ENCODE measurements at regions not wholly inside any gene's neighbourhood (a gene's known extent, or its start where the extent isn't known, plus 50 kb on each side); places are given as distances from the start of the nearest gene placed in this dataset.
"Not testable (repeated sequence)": the region's sequence is repeated elsewhere in the genome, so short reads cannot be mapped to it uniquely, and the experiment has no call there.

GRCh38 chr5:28961816-28962215 is 1923.4 kb upstream of the CDH9 start:
- H3K4me3 ChIP-seq (ENCODE audit: low read depth in 1 of 2, low read length in 2 of 2), result no peak overlapping the region
- H3K27ac ChIP-seq (ENCODE audit: low read length), result no peak overlapping the region
- no peaks in the 10 kb centered on the region for H3K36me3 ChIP-seq (ENCODE audit: control insufficient read depth in 1 of 2, insufficient read depth in 2 of 2, low read length in 2 of 2)
- H3K9me3 ChIP-seq (ENCODE audit: control insufficient read depth in 1 of 2, low read length in 2 of 2), result no peaks in the 10 kb centered on the region
- H3K27me3 ChIP-seq (ENCODE audit: low read depth, low read length), result no peaks in the 10 kb centered on the region
- no peaks in the 10 kb centered on the region for H3K4me1 ChIP-seq (ENCODE audit: control insufficient read depth in 1 of 2, insufficient read depth in 2 of 2, low read length in 2 of 2)

GRCh38 chr5:28958581-28958980 is 1920.2 kb upstream of the CDH9 start:
- Histone ChIP-seq H3K27me3 (ENCODE audit: low read depth, low read length) (no peaks in the 10 kb centered on the region), H3K4me1 (ENCODE audit: control insufficient read depth in 1 of 2, insufficient read depth in 2 of 2, low read length in 2 of 2) (no peaks in the 10 kb centered on the region), H3K9me3 (ENCODE audit: control insufficient read depth in 1 of 2, low read length in 2 of 2) (no peaks in the 10 kb centered on the region), H3K36me3 (ENCODE audit: control insufficient read depth in 1 of 2, insufficient read depth in 2 of 2, low read length in 2 of 2) (no peaks in the 10 kb centered on the region), H3K27ac (ENCODE audit: low read length) (no peak overlapping the region), H3K4me3 (ENCODE audit: low read depth in 1 of 2, low read length in 2 of 2) (no peak overlapping the region)

- H3K36me3 ChIP-seq (ENCODE audit: control insufficient read depth in 1 of 2, insufficient read depth in 2 of 2, low read length in 2 of 2), result no peaks in the 10 kb centered on the region
- no peak overlapping the region for H3K4me3 ChIP-seq (ENCODE audit: low read depth in 1 of 2, low read length in 2 of 2)
- no peaks in the 10 kb centered on the region for H3K27me3 ChIP-seq (ENCODE audit: low read depth, low read length)
- no peak overlapping the region for H3K27ac ChIP-seq (ENCODE audit: low read length)
- no peaks in the 10 kb centered on the region for H3K9me3 ChIP-seq (ENCODE audit: control insufficient read depth in 1 of 2, low read length in 2 of 2)
- no peaks in the 10 kb centered on the region for H3K4me1 ChIP-seq (ENCODE audit: control insufficient read depth in 1 of 2, insufficient read depth in 2 of 2, low read length in 2 of 2)
These were observed 1919.1 kb upstream of the CDH9 start for GRCh38 chr5:28957450-28957849.

GRCh38 chr5:28954074-28954473 is 1915.7 kb upstream of the CDH9 start:
- Histone ChIP-seq H3K9me3 (ENCODE audit: control insufficient read depth in 1 of 2, low read length in 2 of 2) (no peaks in the 10 kb centered on the region), H3K27ac (ENCODE audit: low read length) (no peak overlapping the region), H3K4me1 (ENCODE audit: control insufficient read depth in 1 of 2, insufficient read depth in 2 of 2, low read length in 2 of 2) (no peaks in the 10 kb centered on the region), H3K36me3 (ENCODE audit: control insufficient read depth in 1 of 2, insufficient read depth in 2 of 2, low read length in 2 of 2) (no peaks in the 10 kb centered on the region), H3K27me3 (ENCODE audit: low read depth, low read length) (no peaks in the 10 kb centered on the region), H3K4me3 (ENCODE audit: low read depth in 1 of 2, low read length in 2 of 2) (no peak overlapping the region)

GRCh38 chr5:28947865-28948264 is 1909.5 kb upstream of the CDH9 start:
- no peak overlapping the region for H3K27ac ChIP-seq (ENCODE audit: low read length)
- no peak overlapping the region for H3K4me3 ChIP-seq (ENCODE audit: low read depth in 1 of 2, low read length in 2 of 2)
- H3K36me3 ChIP-seq (ENCODE audit: control insufficient read depth in 1 of 2, insufficient read depth in 2 of 2, low read length in 2 of 2), result no peaks in the 10 kb centered on the region
- H3K9me3 ChIP-seq (ENCODE audit: control insufficient read depth in 1 of 2, low read length in 2 of 2), result no peaks in the 10 kb centered on the region
- no peaks in the 10 kb centered on the region for H3K27me3 ChIP-seq (ENCODE audit: low read depth, low read length)
- H3K4me1 ChIP-seq (ENCODE audit: control insufficient read depth in 1 of 2, insufficient read depth in 2 of 2, low read length in 2 of 2), result no peaks in the 10 kb centered on the region

GRCh38 chr5:28945859-28946258 is 1907.5 kb upstream of the CDH9 start:
- Histone ChIP-seq H3K4me3 (ENCODE audit: low read depth in 1 of 2, low read length in 2 of 2) (no peak overlapping the region), H3K9me3 (ENCODE audit: control insufficient read depth in 1 of 2, low read length in 2 of 2) (no peaks in the 10 kb centered on the region), H3K27ac (ENCODE audit: low read length) (no peak overlapping the region), H3K36me3 (ENCODE audit: control insufficient read depth in 1 of 2, insufficient read depth in 2 of 2, low read length in 2 of 2) (no peaks in the 10 kb centered on the region), H3K4me1 (ENCODE audit: control insufficient read depth in 1 of 2, insufficient read depth in 2 of 2, low read length in 2 of 2) (no peaks in the 10 kb centered on the region), H3K27me3 (ENCODE audit: low read depth, low read length) (no peaks in the 10 kb centered on the region)

GRCh38 chr5:28929366-28929765 is 1891.0 kb upstream of the CDH9 start:
- H3K27me3 ChIP-seq (ENCODE audit: low read depth, low read length); H3K9me3 ChIP-seq (ENCODE audit: control insufficient read depth in 1 of 2, low read length in 2 of 2); H3K27ac ChIP-seq (ENCODE audit: low read length); H3K36me3 ChIP-seq (ENCODE audit: control insufficient read depth in 1 of 2, insufficient read depth in 2 of 2, low read length in 2 of 2); H3K4me3 ChIP-seq (ENCODE audit: low read depth in 1 of 2, low read length in 2 of 2); H3K4me1 ChIP-seq (ENCODE audit: control insufficient read depth in 1 of 2, insufficient read depth in 2 of 2, low read length in 2 of 2): not testable (repeated sequence)

- H3K9me3 ChIP-seq (ENCODE audit: control insufficient read depth in 1 of 2, low read length in 2 of 2); H3K36me3 ChIP-seq (ENCODE audit: control insufficient read depth in 1 of 2, insufficient read depth in 2 of 2, low read length in 2 of 2); H3K4me1 ChIP-seq (ENCODE audit: control insufficient read depth in 1 of 2, insufficient read depth in 2 of 2, low read length in 2 of 2); H3K27ac ChIP-seq (ENCODE audit: low read length); H3K4me3 ChIP-seq (ENCODE audit: low read depth in 1 of 2, low read length in 2 of 2); H3K27me3 ChIP-seq (ENCODE audit: low read depth, low read length): not testable (repeated sequence)
These were observed 1890.0 kb upstream of the CDH9 start for GRCh38 chr5:28928327-28928790.

- no peaks in the 10 kb centered on the region for H3K27me3 ChIP-seq (ENCODE audit: low read depth, low read length)
- no peak overlapping the region for H3K4me3 ChIP-seq (ENCODE audit: low read depth in 1 of 2, low read length in 2 of 2)
- no peaks in the 10 kb centered on the region for H3K9me3 ChIP-seq (ENCODE audit: control insufficient read depth in 1 of 2, low read length in 2 of 2)
- H3K4me1 ChIP-seq (ENCODE audit: control insufficient read depth in 1 of 2, insufficient read depth in 2 of 2, low read length in 2 of 2), result no peaks in the 10 kb centered on the region
- no peaks in the 10 kb centered on the region for H3K36me3 ChIP-seq (ENCODE audit: control insufficient read depth in 1 of 2, insufficient read depth in 2 of 2, low read length in 2 of 2)
- H3K27ac ChIP-seq (ENCODE audit: low read length), result no peak overlapping the region
These were observed 1889.4 kb upstream of the CDH9 start for GRCh38 chr5:28927559-28928326.

- Histone ChIP-seq H3K4me1 (ENCODE audit: control insufficient read depth in 1 of 2, insufficient read depth in 2 of 2, low read length in 2 of 2) (no peaks in the 10 kb centered on the region), H3K4me3 (ENCODE audit: low read depth in 1 of 2, low read length in 2 of 2) (no peak overlapping the region), H3K36me3 (ENCODE audit: control insufficient read depth in 1 of 2, insufficient read depth in 2 of 2, low read length in 2 of 2) (no peaks in the 10 kb centered on the region), H3K27ac (ENCODE audit: low read length) (no peak overlapping the region), H3K9me3 (ENCODE audit: control insufficient read depth in 1 of 2, low read length in 2 of 2) (no peaks in the 10 kb centered on the region), H3K27me3 (ENCODE audit: low read depth, low read length) (no peaks in the 10 kb centered on the region)
These were observed 1888.0 kb upstream of the CDH9 start for GRCh38 chr5:28926422-28926821.

- H3K27me3 ChIP-seq (ENCODE audit: low read depth, low read length), result no peaks in the 10 kb centered on the region
- no peak overlapping the region for H3K27ac ChIP-seq (ENCODE audit: low read length)
- no peaks in the 10 kb centered on the region for H3K4me1 ChIP-seq (ENCODE audit: control insufficient read depth in 1 of 2, insufficient read depth in 2 of 2, low read length in 2 of 2)
- H3K36me3 ChIP-seq (ENCODE audit: control insufficient read depth in 1 of 2, insufficient read depth in 2 of 2, low read length in 2 of 2), result no peaks in the 10 kb centered on the region
- peaks cover 0 to 3% of the 10 kb centered on the region in 2 donors for H3K9me3 ChIP-seq (ENCODE audit: control insufficient read depth in 1 of 2, low read length in 2 of 2)
- no peak overlapping the region for H3K4me3 ChIP-seq (ENCODE audit: low read depth in 1 of 2, low read length in 2 of 2)
These were observed 1879.2 kb upstream of the CDH9 start for GRCh38 chr5:28917631-28918030.

GRCh38 chr5:28914297-28914696 is 1875.9 kb upstream of the CDH9 start:
- Histone ChIP-seq H3K4me3 (ENCODE audit: low read depth in 1 of 2, low read length in 2 of 2) (no peak overlapping the region), H3K36me3 (ENCODE audit: control insufficient read depth in 1 of 2, insufficient read depth in 2 of 2, low read length in 2 of 2) (no peaks in the 10 kb centered on the region), H3K4me1 (ENCODE audit: control insufficient read depth in 1 of 2, insufficient read depth in 2 of 2, low read length in 2 of 2) (no peaks in the 10 kb centered on the region)

More at GRCh38 chr5:28914297-28914696, 1875.9 kb upstream of the CDH9 start:
- Histone ChIP-seq H3K27ac (ENCODE audit: low read length) (no peak overlapping the region), H3K9me3 (ENCODE audit: control insufficient read depth in 1 of 2, low read length in 2 of 2) (peaks cover 0 to 6% of the 10 kb centered on the region in 2 donors), H3K27me3 (ENCODE audit: low read depth, low read length) (no peaks in the 10 kb centered on the region)

Data from muscle layer of duodenum (tissue), 2 donors.